GM19035 (cell line): ENCODE measurements at regions not wholly inside any gene's neighbourhood (a gene's known extent, or its start where the extent isn't known, plus 50 kb on each side); places are given as distances from the start of the nearest gene placed in this dataset.

Source experiments
- ATAC-seq: cut with Tn5 transposase; IDR thresholded peaks from one replicate; pipeline ENCODE4 v1.9.1; 2021; ENCODE audit not compliant: unreplicated experiment

DNA sequence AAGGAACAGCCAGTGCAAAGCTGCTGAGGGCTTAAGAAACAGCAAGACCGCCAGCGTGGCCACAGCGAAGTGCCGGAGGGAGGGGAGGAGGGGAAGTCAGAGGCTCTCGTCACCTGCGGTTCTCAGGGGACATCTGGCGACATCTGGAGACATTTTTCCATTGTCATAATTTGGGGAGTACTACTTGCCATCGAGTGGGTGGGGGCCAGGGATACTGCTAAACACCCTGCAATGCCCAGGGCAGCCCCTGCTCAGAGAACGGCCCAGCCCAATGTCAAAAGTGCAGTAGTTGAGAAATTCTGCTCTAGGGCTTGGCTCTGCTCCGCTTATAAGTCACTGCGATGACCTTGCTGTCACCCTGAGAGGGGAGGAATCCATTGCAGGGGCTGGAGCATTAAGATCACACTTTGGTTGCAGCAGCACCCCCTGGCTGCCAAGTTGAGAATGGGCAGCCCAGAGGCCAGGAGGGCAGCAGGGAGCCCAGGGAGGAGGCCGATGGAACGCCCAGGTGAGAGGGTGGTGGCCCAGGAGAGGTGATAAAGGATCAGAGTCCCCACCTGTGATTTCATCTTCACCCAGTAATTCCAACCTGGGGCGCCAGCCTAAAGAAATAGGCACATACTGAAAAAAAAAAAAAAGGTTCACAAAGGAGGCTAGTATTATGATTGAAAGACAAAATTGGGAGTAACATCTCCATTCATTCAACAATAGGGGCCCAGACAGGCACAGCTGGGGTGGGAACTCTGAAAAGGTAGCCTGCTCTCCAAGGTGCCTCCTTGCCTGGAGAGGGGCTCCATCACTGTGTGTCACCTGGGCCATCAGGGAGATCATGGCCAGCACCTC lies 218.2 kb downstream of the BMP7 start:
- ATAC-seq, result no peak

GRCh38 chr20:57049296-57049695 lies 217.1 kb downstream of the BMP7 start:
- ATAC-seq, result no peak

- no peak for ATAC-seq
These were observed 215.3 kb downstream of the BMP7 start for GRCh38 chr20:57051096-57051495.

GRCh38 chr20:57053067-57053466 lies 213.4 kb downstream of the BMP7 start:
- ATAC-seq, result no peak

DNA sequence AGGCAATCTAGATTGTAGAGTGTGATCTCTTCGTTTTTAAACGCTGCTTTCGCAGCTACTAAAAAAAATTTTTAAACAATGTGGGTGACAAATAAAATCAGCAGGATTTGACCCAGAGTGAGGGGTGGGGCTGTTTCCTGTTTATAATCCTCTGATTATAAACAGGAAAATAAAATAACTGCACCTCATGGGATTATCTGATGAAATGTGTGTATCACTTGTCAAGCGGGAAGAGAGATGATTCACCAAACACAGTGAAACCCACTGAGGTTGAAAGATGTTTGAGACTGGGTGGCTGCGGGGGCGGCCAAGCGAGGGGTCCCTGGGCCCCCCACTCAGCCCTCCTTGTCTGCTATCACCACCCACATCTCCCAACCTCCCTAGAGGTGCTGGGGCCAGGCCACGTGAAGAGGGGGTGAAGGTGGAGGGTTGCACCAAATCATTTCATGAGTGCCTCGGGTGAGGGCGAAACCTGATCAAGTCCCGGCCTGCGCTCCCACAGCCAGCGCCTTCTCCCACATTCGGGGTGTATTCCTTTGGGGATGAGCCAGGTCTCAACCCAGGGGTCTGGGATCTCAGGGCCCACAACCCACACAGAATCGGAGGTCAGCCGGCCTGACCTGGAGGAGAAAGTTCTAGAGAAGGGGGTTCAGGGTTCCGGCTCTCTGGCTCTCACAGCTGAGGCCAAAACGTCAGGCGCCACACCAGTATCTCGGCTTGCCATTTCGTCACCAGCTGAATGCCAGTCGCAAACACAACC lies 212.5 kb downstream of the BMP7 start:
- ATAC-seq, result no peak

DNA sequence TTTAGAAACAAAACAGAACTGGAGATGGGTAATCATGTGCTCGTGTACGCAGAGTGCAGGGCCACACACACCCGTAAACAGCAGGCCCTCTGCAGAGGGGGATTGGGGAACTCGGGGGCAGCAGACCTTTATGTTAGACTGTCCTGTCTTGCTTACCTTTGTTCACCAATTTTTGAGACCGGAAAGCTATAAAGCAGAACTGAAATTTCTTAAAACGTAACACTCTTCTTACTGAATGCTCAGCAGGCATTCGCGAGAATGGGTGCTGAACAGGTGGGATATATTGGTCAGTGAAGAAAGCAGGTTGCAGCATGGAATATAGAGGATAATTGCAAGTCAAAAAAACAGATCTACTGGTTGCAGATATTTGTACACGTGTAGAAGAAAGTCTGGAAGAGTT lies 211.1 kb downstream of the BMP7 start:
- no peak for ATAC-seq

DNA sequence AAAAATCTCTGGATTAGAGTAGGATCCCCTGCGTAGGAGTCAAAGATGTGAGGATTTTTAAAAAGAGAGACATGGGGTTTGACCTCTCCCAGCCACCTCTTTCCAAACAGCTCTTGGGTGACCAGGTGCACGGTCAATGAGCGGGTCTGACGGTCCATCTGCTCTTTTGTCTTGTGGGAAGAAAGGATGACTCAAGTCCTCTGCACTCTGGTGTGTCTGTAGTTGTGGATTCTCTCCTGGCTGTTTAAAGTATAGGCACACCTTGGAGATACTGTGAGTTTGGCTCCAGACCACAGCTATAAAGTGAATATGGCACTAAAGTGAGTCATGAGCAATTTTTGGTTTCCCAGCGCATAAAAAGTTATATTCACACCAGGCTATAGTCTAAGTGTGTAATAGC lies 209.8 kb downstream of the BMP7 start:
- no peak for ATAC-seq

GRCh38 chr20:57059055-57059596 lies 207.3 kb downstream of the BMP7 start:
- no peak for ATAC-seq

DNA sequence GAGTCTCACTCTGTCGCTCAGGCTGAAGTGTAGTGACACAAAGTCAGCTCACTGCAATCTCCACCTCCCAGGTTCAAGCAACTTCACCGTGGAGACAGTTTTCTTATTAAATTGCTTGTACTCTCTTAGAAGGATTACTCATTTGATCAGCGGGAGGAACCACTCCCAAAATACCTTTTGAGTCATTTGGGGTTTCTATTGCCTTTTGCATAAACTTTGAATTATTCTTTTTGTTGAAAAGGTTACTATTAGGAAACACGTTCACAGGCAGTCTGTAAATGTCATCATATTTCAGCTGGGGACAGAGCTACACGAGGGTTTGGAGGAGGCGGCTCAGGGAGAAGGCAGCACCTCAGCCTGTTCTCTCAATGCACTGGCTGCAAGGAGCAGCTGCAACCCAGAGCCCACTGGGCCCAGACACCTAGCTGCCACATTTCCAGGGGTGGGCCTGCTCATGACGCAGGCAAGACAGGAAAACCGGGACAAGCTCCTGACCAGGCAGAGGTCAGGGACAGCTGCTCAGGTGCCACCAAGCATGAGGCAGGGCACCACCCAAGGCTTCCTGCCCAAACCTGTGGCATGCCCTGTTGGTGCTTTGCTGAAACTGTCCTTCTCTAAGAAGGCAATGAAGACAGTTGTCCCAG lies 205.9 kb downstream of the BMP7 start:
- no peak for ATAC-seq

DNA sequence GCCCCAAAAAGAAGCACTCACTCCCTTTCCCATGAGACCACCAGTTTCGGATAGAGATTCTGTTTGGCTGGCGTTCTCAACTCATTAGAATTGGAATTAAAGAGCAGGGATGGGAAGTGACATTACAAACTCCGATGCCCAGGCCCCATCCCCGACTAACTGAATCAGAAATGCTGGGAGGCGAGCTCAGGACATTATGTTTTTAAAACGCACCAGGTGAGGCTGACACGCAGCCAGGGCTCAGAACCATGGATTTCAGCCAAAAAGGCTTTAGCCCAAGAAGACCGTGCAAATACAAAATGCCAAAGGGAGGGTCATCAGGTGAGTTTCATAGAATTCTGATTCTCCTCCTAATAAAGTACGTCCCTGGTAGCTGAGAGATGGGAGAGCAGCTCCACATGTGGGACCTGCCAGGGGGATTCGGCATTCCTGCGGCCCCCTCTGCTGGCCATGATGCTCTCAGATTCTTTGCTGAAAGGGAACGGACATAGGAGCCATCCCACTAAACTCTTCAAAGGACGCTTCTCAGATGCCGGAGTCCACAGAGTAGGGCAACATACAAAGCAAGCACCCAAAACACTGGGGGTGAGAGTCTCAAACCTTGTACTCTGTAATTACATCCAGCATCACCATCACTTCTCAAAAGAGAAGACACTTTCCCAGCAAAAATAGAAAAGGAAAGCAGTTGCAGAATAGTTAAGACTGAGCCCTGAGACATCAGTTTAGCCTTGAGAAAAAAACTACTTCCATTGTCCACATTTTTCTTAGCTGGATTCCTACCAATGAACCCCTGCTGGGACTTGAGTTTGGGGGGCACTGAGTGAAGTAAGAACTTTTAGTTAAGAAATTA lies 205.2 kb downstream of the BMP7 start:
- no peak for ATAC-seq

DNA sequence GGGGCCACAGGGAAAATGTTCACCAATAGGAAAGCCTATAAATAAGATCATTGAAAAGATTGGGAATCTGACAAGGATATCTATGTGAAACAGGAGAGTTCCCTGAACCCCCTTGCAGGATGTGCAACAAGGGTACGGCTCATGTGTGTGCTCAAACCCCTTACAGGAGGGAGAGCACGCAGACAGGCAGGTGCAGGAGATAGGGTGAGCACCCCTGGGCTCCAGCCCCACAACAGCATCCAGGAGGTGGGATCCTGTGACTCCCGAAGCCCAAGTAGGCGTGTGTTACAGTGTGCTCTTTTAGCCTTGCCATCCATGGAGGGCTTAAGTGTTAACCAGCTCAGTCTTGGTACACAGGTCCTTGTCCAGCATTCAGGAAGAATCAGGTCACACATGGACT lies 204.2 kb downstream of the BMP7 start:
- ATAC-seq, result no peak

DNA sequence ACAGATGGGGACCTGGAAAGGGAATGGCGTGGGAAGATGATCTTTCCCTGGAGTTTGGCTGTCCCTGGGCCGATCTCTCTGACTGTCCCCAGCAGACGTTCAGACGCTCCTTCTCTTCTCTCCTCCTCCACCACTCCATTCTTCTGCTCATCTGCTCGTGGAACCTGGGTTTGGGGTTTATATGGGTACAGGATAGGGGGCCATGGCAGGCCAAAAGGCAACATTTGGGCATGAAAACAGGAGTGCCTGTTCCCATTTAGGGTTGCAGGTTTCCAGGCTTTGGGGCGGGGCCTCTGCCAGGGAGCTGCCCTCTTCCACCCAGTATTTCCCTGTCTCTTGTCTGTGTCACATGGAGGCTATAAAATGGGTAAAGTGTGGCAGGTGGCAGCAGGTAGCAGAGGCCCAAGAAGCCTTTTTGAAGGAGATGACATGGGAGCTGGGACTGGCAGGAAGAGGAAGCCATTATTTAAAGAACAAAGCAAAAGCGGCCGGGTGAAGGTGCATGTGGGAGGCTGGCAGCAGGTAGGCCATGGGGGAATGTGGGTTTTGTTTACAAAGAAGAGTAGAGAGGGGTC lies 203.7 kb downstream of the BMP7 start:
- ATAC-seq, result no peak

- ATAC-seq, result no peak
These were observed 201.6 kb downstream of the BMP7 start for GRCh38 chr20:57064836-57065235.

DNA sequence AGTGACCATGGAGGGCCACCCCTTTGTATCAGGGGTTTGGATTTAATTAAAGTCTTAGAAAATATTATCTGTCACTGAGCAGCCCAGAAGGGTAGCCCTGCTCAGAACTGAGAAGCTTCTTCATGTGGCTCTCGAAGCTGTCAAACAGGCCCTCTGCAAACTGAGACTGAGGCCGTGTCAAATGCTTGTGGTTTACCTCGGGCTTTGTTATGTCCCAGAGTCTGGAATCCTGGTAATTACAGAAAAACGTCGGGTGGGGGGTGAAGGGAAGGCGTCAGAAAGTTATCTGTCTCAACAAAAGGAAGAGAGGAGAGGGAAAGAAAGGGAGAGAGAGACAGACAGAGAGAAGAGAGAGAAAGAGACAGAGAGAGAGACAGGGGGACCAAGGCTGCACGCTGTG lies 200.8 kb downstream of the BMP7 start:
- no peak for ATAC-seq

- no peak for ATAC-seq
These were observed 200.1 kb downstream of the BMP7 start for GRCh38 chr20:57066126-57066900.

- ATAC-seq, result no peak
These were observed 197.0 kb downstream of the BMP7 start for GRCh38 chr20:57069442-57069841.

GRCh38 chr20:57070296-57070695 lies 196.1 kb downstream of the BMP7 start:
- ATAC-seq, result no peak

- ATAC-seq, result no peak
These were observed 195.1 kb downstream of the BMP7 start for GRCh38 chr20:57071283-57071731.

DNA sequence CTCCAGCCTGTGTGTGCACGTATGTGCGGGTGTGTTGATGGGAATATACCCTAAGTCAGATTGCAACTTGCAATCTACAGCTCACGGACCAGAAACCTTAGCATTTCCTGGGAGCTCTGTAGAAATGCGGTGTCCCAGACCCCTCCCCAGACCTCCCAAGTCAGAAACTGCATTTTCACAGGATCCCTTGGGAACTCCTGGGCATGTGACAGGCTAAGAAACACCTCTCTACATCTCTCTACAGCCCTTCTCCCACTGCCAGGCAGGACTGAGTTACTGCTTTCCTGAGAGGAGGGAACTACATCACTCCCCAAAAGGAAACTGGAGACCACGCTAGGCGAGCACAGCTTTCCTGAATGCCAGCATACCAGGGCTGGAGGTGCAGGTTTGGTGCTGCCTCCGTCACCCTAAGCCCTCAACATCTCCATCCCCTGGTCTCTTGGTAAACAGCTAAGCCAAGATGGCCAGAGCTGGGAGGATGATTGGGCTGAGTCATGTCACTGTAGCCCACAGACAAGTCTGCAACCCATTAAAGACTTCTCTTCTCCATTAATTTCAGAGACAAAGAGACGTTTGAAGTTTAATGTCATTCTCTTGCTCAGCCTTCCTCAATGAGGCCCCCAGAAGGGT lies 194.4 kb downstream of the BMP7 start:
- ATAC-seq, result no peak
